GM18508 (cell line): ENCODE measurements at regions not wholly inside any gene's neighbourhood (a gene's known extent, or its start where the extent isn't known, plus 50 kb on each side); places are given as distances from the start of the nearest gene placed in this dataset.

Experiments used
- ATAC-seq: cut with Tn5 transposase; IDR thresholded peaks from one replicate; pipeline ENCODE4 v1.9.1; 2021; ENCODE audit warnings: moderate number of reproducible peaks; ENCODE audit not compliant: insufficient read depth, unreplicated experiment

GRCh38 chrX:36909676-36910030 is 98.5 kb upstream of the FAM47C start:
- no peak for ATAC-seq

GRCh38 chrX:36913551-36913950 is 94.6 kb upstream of the FAM47C start:
- ATAC-seq, result no peak

- ATAC-seq, result no peak
Measured at GRCh38 chrX:36916941-36917340, 91.2 kb upstream of the FAM47C start.

GRCh38 chrX:36927712-36928111 is 80.5 kb upstream of the FAM47C start:
- no peak for ATAC-seq

- ATAC-seq, result no peak
Measured at GRCh38 chrX:36930491-36930890, 77.7 kb upstream of the FAM47C start.

- no peak for ATAC-seq
Measured at GRCh38 chrX:36947214-36947613, 61.0 kb upstream of the FAM47C start.

- no peak for ATAC-seq
Measured at GRCh38 chrX:36950495-36951253, 57.5 kb upstream of the FAM47C start.

GRCh38 chrX:36957425-36958328 is 50.5 kb upstream of the FAM47C start:
- no peak for ATAC-seq
